ENCODE measurements at regions not wholly inside any gene's neighbourhood (a gene's known extent, or its start where the extent isn't known, plus 50 kb on each side); places are given as distances from the start of the nearest gene placed in this dataset.
A peak's percentile ranks its signal among the peaks of the same experiment; 100 is the strongest.
"Not testable (repeated sequence)": the region's sequence is repeated elsewhere in the genome, so short reads cannot be mapped to it uniquely, and the experiment has no call there.

GRCh38 chr2:82355622-82356021, 2051.1 kb upstream of the LRRTM1 start:
- intact Hi-C loops (cut with DNase I), result no loop called here
- Histone ChIP-seq H3K27ac (ENCODE audit: low read length) (no peak overlapping the region), H3K27me3 (ENCODE audit: control insufficient read depth, insufficient read depth) (no peaks in the 10 kb centered on the region), H3K4me3 (ENCODE audit: low read length) (no peak overlapping the region), H3K4me1 (ENCODE audit: control insufficient read depth, insufficient read depth, low read length) (no peaks in the 10 kb centered on the region), H3K9me3 (ENCODE audit: control insufficient read depth, low read length) (no peaks in the 10 kb centered on the region)
- DNase-seq (no peak), ATAC-seq (no peak)

GRCh38 chr2:82345910-82346309, 2041.4 kb upstream of the LRRTM1 start:
- Histone ChIP-seq H3K27me3 (ENCODE audit: control insufficient read depth, insufficient read depth) (no peaks in the 10 kb centered on the region), H3K27ac (ENCODE audit: low read length) (no peak overlapping the region), H3K9me3 (ENCODE audit: control insufficient read depth, low read length) (no peaks in the 10 kb centered on the region), H3K4me3 (ENCODE audit: low read length) (no peak overlapping the region), H3K4me1 (ENCODE audit: control insufficient read depth, insufficient read depth, low read length) (no peaks in the 10 kb centered on the region)
- DNase-seq (no peak), ATAC-seq (no peak)
- intact Hi-C loops (cut with DNase I), result no loop called here
- WGBS, result 84% methylated on average over 1 of the region's 1 CpG

- H3K27me3 ChIP-seq (ENCODE audit: control insufficient read depth, insufficient read depth), result no peaks in the 10 kb centered on the region
- H3K4me1 ChIP-seq (ENCODE audit: control insufficient read depth, insufficient read depth, low read length), result no peaks in the 10 kb centered on the region
- no peak overlapping the region for H3K27ac ChIP-seq (ENCODE audit: low read length)
- ATAC-seq (no peak), DNase-seq (no peak)
- intact Hi-C loops (cut with DNase I), result no loop called here
- H3K9me3 ChIP-seq (ENCODE audit: control insufficient read depth, low read length), result no peaks in the 10 kb centered on the region
- 91% methylated on average over 3 of the region's 3 CpGs for WGBS
- no peak overlapping the region for H3K4me3 ChIP-seq (ENCODE audit: low read length)
These were observed 2040.1 kb upstream of the LRRTM1 start for GRCh38 chr2:82344670-82345069.

GRCh38 chr2:82342356-82342755, 2037.8 kb upstream of the LRRTM1 start:
- Histone ChIP-seq H3K4me3 (ENCODE audit: low read length) (no peak overlapping the region), H3K27me3 (ENCODE audit: control insufficient read depth, insufficient read depth) (no peaks in the 10 kb centered on the region), H3K27ac (ENCODE audit: low read length) (no peak overlapping the region), H3K9me3 (ENCODE audit: control insufficient read depth, low read length) (no peaks in the 10 kb centered on the region), H3K4me1 (ENCODE audit: control insufficient read depth, insufficient read depth, low read length) (no peaks in the 10 kb centered on the region)
- no peak for DNase-seq
- intact Hi-C loops (cut with DNase I), result no loop called here
- WGBS, result 79% methylated on average over 3 of the region's 3 CpGs
- ATAC-seq, result no peak

- Histone ChIP-seq H3K4me3 (ENCODE audit: low read length) (no peak overlapping the region), H3K27ac (ENCODE audit: low read length) (no peak overlapping the region), H3K27me3 (ENCODE audit: control insufficient read depth, insufficient read depth) (no peaks in the 10 kb centered on the region), H3K9me3 (ENCODE audit: control insufficient read depth, low read length) (no peaks in the 10 kb centered on the region), H3K4me1 (ENCODE audit: control insufficient read depth, insufficient read depth, low read length) (no peaks in the 10 kb centered on the region)
- 48% methylated on average over 2 of the region's 2 CpGs for WGBS
- no peak for DNase-seq
- intact Hi-C loops (cut with DNase I), result no loop called here
- no peak for ATAC-seq
These were observed 2036.1 kb upstream of the LRRTM1 start for GRCh38 chr2:82340578-82341053.

GRCh38 chr2:82339805-82340204, 2035.3 kb upstream of the LRRTM1 start:
- intact Hi-C loops (cut with DNase I), result no loop called here
- no peak for ATAC-seq
- 86% methylated on average over 2 of the region's 2 CpGs for WGBS

GRCh38 chr2:82333697-82334096, 2029.1 kb upstream of the LRRTM1 start:
- Histone ChIP-seq H3K4me1 (ENCODE audit: control insufficient read depth, insufficient read depth, low read length) (no peaks in the 10 kb centered on the region), H3K4me3 (ENCODE audit: low read length) (no peak overlapping the region), H3K9me3 (ENCODE audit: control insufficient read depth, low read length) (no peaks in the 10 kb centered on the region), H3K27ac (ENCODE audit: low read length) (no peak overlapping the region), H3K27me3 (ENCODE audit: control insufficient read depth, insufficient read depth) (no peaks in the 10 kb centered on the region)
- ATAC-seq (no peak), DNase-seq (peak in 2 of 3 donors; percentile 23 to 42)
- WGBS, result 67% methylated on average over 9 of the region's 9 CpGs
- intact Hi-C loops (cut with DNase I), result no loop called here

More at GRCh38 chr2:82339805-82340204, 2035.3 kb upstream of the LRRTM1 start:
- Histone ChIP-seq H3K4me3 (ENCODE audit: low read length) (no peak overlapping the region), H3K27me3 (ENCODE audit: control insufficient read depth, insufficient read depth) (no peaks in the 10 kb centered on the region), H3K27ac (ENCODE audit: low read length) (no peak overlapping the region), H3K9me3 (ENCODE audit: control insufficient read depth, low read length) (no peaks in the 10 kb centered on the region), H3K4me1 (ENCODE audit: control insufficient read depth, insufficient read depth, low read length) (no peaks in the 10 kb centered on the region)
- DNase-seq, result no peak

- H3K4me1 ChIP-seq (ENCODE audit: control insufficient read depth, insufficient read depth, low read length), result no peaks in the 10 kb centered on the region
- no peak overlapping the region for H3K4me3 ChIP-seq (ENCODE audit: low read length)
- WGBS, result 76% methylated on average over 2 of the region's 2 CpGs
- no peaks in the 10 kb centered on the region for H3K27me3 ChIP-seq (ENCODE audit: control insufficient read depth, insufficient read depth)
- no peak for DNase-seq
- ATAC-seq, result no peak
- H3K27ac ChIP-seq (ENCODE audit: low read length), result no peak overlapping the region
- intact Hi-C loops (cut with DNase I), result no loop called here
- H3K9me3 ChIP-seq (ENCODE audit: control insufficient read depth, low read length), result no peaks in the 10 kb centered on the region
These were observed 2025.6 kb upstream of the LRRTM1 start for GRCh38 chr2:82330155-82330554.

GRCh38 chr2:82326180-82326767, 2021.7 kb upstream of the LRRTM1 start:
- 95% methylated on average over 42 of the region's 42 CpGs for WGBS
- H3K27ac ChIP-seq (ENCODE audit: low read length); H3K4me3 ChIP-seq (ENCODE audit: low read length); H3K27me3 ChIP-seq (ENCODE audit: control insufficient read depth, insufficient read depth); H3K9me3 ChIP-seq (ENCODE audit: control insufficient read depth, low read length); intact Hi-C loops (cut with DNase I); H3K4me1 ChIP-seq (ENCODE audit: control insufficient read depth, insufficient read depth, low read length); ATAC-seq: not testable (repeated sequence)
- peak in 2 of 3 donors; percentile 25 to 38 for DNase-seq

GRCh38 chr2:82320296-82320695, 2015.7 kb upstream of the LRRTM1 start:
- Histone ChIP-seq H3K27me3 (ENCODE audit: control insufficient read depth, insufficient read depth) (no peaks in the 10 kb centered on the region), H3K4me3 (ENCODE audit: low read length) (no peak overlapping the region), H3K9me3 (ENCODE audit: control insufficient read depth, low read length) (no peaks in the 10 kb centered on the region), H3K4me1 (ENCODE audit: control insufficient read depth, insufficient read depth, low read length) (no peaks in the 10 kb centered on the region), H3K27ac (ENCODE audit: low read length) (no peak overlapping the region)
- ATAC-seq (no peak), DNase-seq (no peak)
- intact Hi-C loops (cut with DNase I), result no loop called here
- WGBS, result 50% methylated on average over 3 of the region's 3 CpGs

- 36% methylated on average over 4 of the region's 4 CpGs for WGBS
- no peaks in the 10 kb centered on the region for H3K9me3 ChIP-seq (ENCODE audit: control insufficient read depth, low read length)
- intact Hi-C loops (cut with DNase I), result no loop called here
These were observed 2012.5 kb upstream of the LRRTM1 start for GRCh38 chr2:82317012-82317411.

GRCh38 chr2:82316586-82316985, 2012.0 kb upstream of the LRRTM1 start:
- ATAC-seq (no peak), DNase-seq (no peak)
- no peaks in the 10 kb centered on the region for H3K27me3 ChIP-seq (ENCODE audit: control insufficient read depth, insufficient read depth)
- H3K4me3 ChIP-seq (ENCODE audit: low read length), result no peak overlapping the region
- 45% methylated on average over 1 of the region's 1 CpG for WGBS
- H3K9me3 ChIP-seq (ENCODE audit: control insufficient read depth, low read length), result no peaks in the 10 kb centered on the region
- H3K27ac ChIP-seq (ENCODE audit: low read length), result no peak overlapping the region
- H3K4me1 ChIP-seq (ENCODE audit: control insufficient read depth, insufficient read depth, low read length), result no peaks in the 10 kb centered on the region
- intact Hi-C loops (cut with DNase I), result no loop called here

More at GRCh38 chr2:82317012-82317411, 2012.5 kb upstream of the LRRTM1 start:
- H3K27ac ChIP-seq (ENCODE audit: low read length), result no peak overlapping the region
- ATAC-seq (no peak), DNase-seq (no peak)
- no peak overlapping the region for H3K4me3 ChIP-seq (ENCODE audit: low read length)
- H3K27me3 ChIP-seq (ENCODE audit: control insufficient read depth, insufficient read depth), result no peaks in the 10 kb centered on the region
- H3K4me1 ChIP-seq (ENCODE audit: control insufficient read depth, insufficient read depth, low read length), result no peaks in the 10 kb centered on the region
